Chondrocyte (in vitro differentiated cells): ENCODE measurements at regions not wholly inside any gene's neighbourhood (a gene's known extent, or its start where the extent isn't known, plus 50 kb on each side); places are given as distances from the start of the nearest gene placed in this dataset.

Experiments
- DNase-seq: peaks from one replicate; pipeline ENCODE4 v3.0.0; 2021; ENCODE audit warnings: mixed read lengths, low spot score
- H3K27ac Mint-ChIP-seq: one replicate; pipeline ENCODE4 v1.8.0; 2021; ENCODE audit warnings: mild to moderate bottlenecking, moderate library complexity, mixed read lengths; ENCODE audit not compliant: unreplicated experiment
- H3K27me3 Mint-ChIP-seq: 2 replicates; pipeline ENCODE4 v1.8.0; 2021; ENCODE audit warnings: low read depth, mixed read lengths
- H3K36me3 Mint-ChIP-seq: 2 replicates; pipeline ENCODE4 v1.8.0; 2021; ENCODE audit warnings: low read depth, mixed read lengths
- H3K4me1 Mint-ChIP-seq: 2 replicates; pipeline ENCODE4 v1.8.0; 2021; ENCODE audit warnings: low read depth, mild to moderate bottlenecking, mixed read lengths
- H3K4me3 Mint-ChIP-seq: one replicate; pipeline ENCODE4 v1.8.0; 2021; ENCODE audit warnings: mild to moderate bottlenecking, moderate library complexity, mixed read lengths; ENCODE audit not compliant: unreplicated experiment
- H3K9me3 Mint-ChIP-seq: 2 replicates; pipeline ENCODE4 v1.8.0; 2021; ENCODE audit warnings: low read depth, mixed read lengths
- CTCF ChIP-seq: fragments of 200-600 bp; sonication (generic); IDR thresholded peaks from 2 replicates; pipeline ENCODE4 v1.5.0; 2021; ENCODE audit warnings: antibody characterized with exemption, mild to moderate bottlenecking, moderate library complexity

- TF ChIP-seq CTCF = no peak
- H3K4me3 Mint-ChIP-seq = no peak overlapping the region
- no peaks in the 10 kb centered on the region for H3K4me1 Mint-ChIP-seq
- H3K27ac Mint-ChIP-seq = no peak overlapping the region
- peaks cover 9% of the 10 kb centered on the region for H3K36me3 Mint-ChIP-seq
- H3K27me3 Mint-ChIP-seq = peaks cover 2% of the 10 kb centered on the region
- no peak for DNase-seq
- peaks cover 28% of the 10 kb centered on the region for H3K9me3 Mint-ChIP-seq
Measured at GRCh38 chr2:10514743-10515142, 66.6 kb upstream of the ODC1 start.

GRCh38 chr2:10514273-10514672 is 66.1 kb upstream of the ODC1 start:
- no peaks in the 10 kb centered on the region for H3K4me1 Mint-ChIP-seq
- TF ChIP-seq CTCF = no peak
- DNase-seq = no peak
- peaks cover 30% of the 10 kb centered on the region for H3K9me3 Mint-ChIP-seq
- H3K27ac Mint-ChIP-seq = no peak overlapping the region
- peaks cover 9% of the 10 kb centered on the region for H3K36me3 Mint-ChIP-seq
- H3K4me3 Mint-ChIP-seq = no peak overlapping the region
- peaks cover 2% of the 10 kb centered on the region for H3K27me3 Mint-ChIP-seq

GRCh38 chr2:10513201-10513600 is 65.1 kb upstream of the ODC1 start:
- peaks cover 9% of the 10 kb centered on the region for H3K36me3 Mint-ChIP-seq
- TF ChIP-seq CTCF = no peak
- H3K4me1 Mint-ChIP-seq = no peaks in the 10 kb centered on the region
- H3K4me3 Mint-ChIP-seq = no peak overlapping the region
- H3K27ac Mint-ChIP-seq = no peak overlapping the region
- DNase-seq = no peak
- H3K27me3 Mint-ChIP-seq = peaks cover 5% of the 10 kb centered on the region
- peaks cover 31% of the 10 kb centered on the region for H3K9me3 Mint-ChIP-seq

GRCh38 chr2:10508038-10508437 is 59.9 kb upstream of the ODC1 start:
- Mint-ChIP-seq H3K27ac (no peak overlapping the region), H3K4me1 (no peaks in the 10 kb centered on the region), H3K4me3 (no peak overlapping the region), H3K27me3 (peaks cover 9% of the 10 kb centered on the region), H3K9me3 (peaks cover 3% of the 10 kb centered on the region), H3K36me3 (peaks cover 1% of the 10 kb centered on the region)
- DNase-seq = no peak
- no peak for TF ChIP-seq CTCF

GRCh38 chr2:10507106-10507505 is 59.0 kb upstream of the ODC1 start:
- Mint-ChIP-seq H3K9me3 (peaks cover 3% of the 10 kb centered on the region), H3K27ac (no peak overlapping the region), H3K36me3 (peaks cover 1% of the 10 kb centered on the region), H3K27me3 (peaks cover 9% of the 10 kb centered on the region), H3K4me1 (no peaks in the 10 kb centered on the region), H3K4me3 (no peak overlapping the region)
- TF ChIP-seq CTCF = no peak
- no peak for DNase-seq
